ENCODE measurements at regions not wholly inside any gene's neighbourhood (a gene's known extent, or its start where the extent isn't known, plus 50 kb on each side); places are given as distances from the start of the nearest gene placed in this dataset.

GRCh38 chr1:234875953-234876855, 252.4 kb downstream of the TOMM20 start (continued):
- TF ChIP-seq ZNF761 (CRISPR knock-in tag; conservative IDR thresholded peaks at IDR 0.05) (no peak), ZKSCAN5 (CRISPR knock-in tag; IDR thresholded peaks at IDR 0.05) (no peak), ZNF326 (CRISPR knock-in tag; IDR thresholded peaks at IDR 0.05; ENCODE audit: borderline replicate concordance) (no peak), GATAD1 (CRISPR knock-in tag; IDR thresholded peaks at IDR 0.05) (peak; percentile 54), ZNF280B (CRISPR knock-in tag; IDR thresholded peaks at IDR 0.05; ENCODE audit: borderline replicate concordance) (no peak), SALL1 (CRISPR knock-in tag; IDR thresholded peaks at IDR 0.05) (peak; percentile 79), TCF7L2 (IDR thresholded peaks at IDR 0.05; ENCODE audit: low read depth, low read length) (peak; percentile 51; the same call in 1 of the 2 replicates), ZNF33A (CRISPR knock-in tag; IDR thresholded peaks at IDR 0.05; ENCODE audit: borderline replicate concordance) (no peak), ZNF33B (CRISPR knock-in tag; IDR thresholded peaks at IDR 0.05) (no peak), KLF16 (CRISPR knock-in tag; IDR thresholded peaks at IDR 0.05) (peak in 1 of 2 experiments; percentile 87; a peak in 2 of 4 replicates), ZNF256 (CRISPR knock-in tag; conservative IDR thresholded peaks at IDR 0.05) (0 out of 2 replicates have a peak, but pooled peaks have one; percentile 23), SP5 (CRISPR knock-in tag; IDR thresholded peaks at IDR 0.05; ENCODE audit: borderline replicate concordance, low read depth) (peak; percentile 92), ZNF124 (CRISPR knock-in tag; IDR thresholded peaks at IDR 0.05) (peak; percentile 87), CERS6 (CRISPR knock-in tag; IDR thresholded peaks at IDR 0.05) (no peak), IRF9 (CRISPR knock-in tag; IDR thresholded peaks at IDR 0.05; ENCODE audit: borderline replicate concordance) (no peak), SMAD9 (CRISPR knock-in tag; IDR thresholded peaks at IDR 0.05) (no peak), MZF1 (CRISPR knock-in tag; IDR thresholded peaks at IDR 0.05; ENCODE audit: borderline replicate concordance) (peak; percentile 46; the same call in 1 of the 2 replicates), NR2F6 (IDR thresholded peaks at IDR 0.05) (peak; percentile 98), NR2F6 (CRISPR knock-in tag; IDR thresholded peaks at IDR 0.05) (peak; percentile 98), TAF1 (CRISPR knock-in tag; IDR thresholded peaks at IDR 0.05) (peak; percentile 34; the same call in 1 of the 2 replicates), ARNT (IDR thresholded peaks at IDR 0.05) (no peak), ZSCAN5A (CRISPR knock-in tag; IDR thresholded peaks at IDR 0.05; ENCODE audit: borderline replicate concordance) (peak; percentile 42; the same call in 1 of the 2 replicates), ZNF674 (CRISPR knock-in tag; IDR thresholded peaks at IDR 0.05; ENCODE audit: low read depth) (no peak), PHF5A (CRISPR knock-in tag; IDR thresholded peaks at IDR 0.05; ENCODE audit: low read depth, unreplicated experiment) (peak; percentile 50)
